Left lung (tissue), 4 donors: ENCODE measurements at regions not wholly inside any gene's neighbourhood (a gene's known extent, or its start where the extent isn't known, plus 50 kb on each side); places are given as distances from the start of the nearest gene placed in this dataset.

Experiments
- ATAC-seq: fragments of 200-7000 bp; cut with Tn5 transposase; one replicate; pipeline ENCODE4 v1.9.1; 2020; ENCODE audit warnings: moderate library complexity
- DNase-seq, 4 donors: peaks; one replicate each; pipeline ENCODE4 v3.0.0-alpha.2; 2013 to 2020
- H3K27ac ChIP-seq, 2 donors: fragments of 200-600 bp; sonication (generic) in 1 of 2; one replicate each; pipeline versions ENCODE4 v1.5.0 to v1.8.0; 2020 to 2021
- H3K27me3 ChIP-seq, 2 donors: fragments of 200-600 bp; sonication (generic) in 1 of 2; one replicate each; pipeline versions ENCODE4 v1.5.0 to v1.8.0; 2020 to 2021
- H3K36me3 ChIP-seq, 2 donors: fragments of 200-600 bp; sonication (generic) in 1 of 2; one replicate each; pipeline versions ENCODE4 v1.5.0 to v1.8.0; 2020 to 2021
- H3K4me1 ChIP-seq, 2 donors: fragments of 200-600 bp; one replicate each; pipeline ENCODE4 v1.8.0; 2021
- H3K4me3 ChIP-seq, 2 donors: fragments of 200-600 bp; sonication (generic) in 1 of 2; one replicate each; pipeline versions ENCODE4 v1.5.0 to v1.8.0; 2020 to 2021; ENCODE audit warnings: mild to moderate bottlenecking in 1 of 2
- H3K9me3 ChIP-seq, 2 donors: fragments of 200-600 bp; sonication (generic) in 1 of 2; one replicate each; pipeline versions ENCODE4 v1.5.0 to v1.8.0; 2020 to 2021
- intact Hi-C, 2 donors: fragments of 100-400 bp; cut with DNase I; formaldehyde crosslinking; loops; one replicate each; pipeline versions ENCODE4 v1.11.2 to v1.14.2; 2022
- TF ChIP-seq, protein P1 (sequence below), 2 donors: fragments of 200-600 bp; sonication (generic) in 1 of 2; IDR thresholded peaks; one replicate each; pipeline versions ENCODE4 v1.5.0 to v1.8.0; 2021; ENCODE audit warnings: antibody characterized with exemption in 2 of 2
- donor health status: DM: no; HTN: yes; CAD: no.
- donor health status: DM: no; HTN: no; CAD: no.

DNA sequence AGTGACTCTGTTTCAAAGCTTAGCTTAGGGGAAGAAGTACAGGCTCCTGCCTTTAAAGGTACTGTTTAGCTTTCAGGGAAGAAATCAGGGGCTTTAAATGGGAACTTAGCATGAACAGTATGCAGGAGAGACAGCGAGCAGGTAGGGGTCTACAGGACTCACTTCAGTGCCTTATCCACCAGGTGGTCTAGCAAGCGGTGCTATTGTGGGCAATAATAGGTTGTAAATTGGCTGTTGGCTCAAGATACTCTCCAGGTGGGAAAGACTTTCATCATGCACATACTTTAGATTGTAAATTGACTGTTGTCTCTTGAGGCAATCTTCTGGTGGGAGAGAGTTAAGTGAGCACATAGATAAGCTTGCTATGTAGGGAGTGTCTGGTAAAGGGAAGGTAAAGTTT, 358.6 kb upstream of the DLGAP1 start:
- H3K27ac ChIP-seq: no peak overlapping the region
- H3K4me3 ChIP-seq: no peak overlapping the region
- no peaks in the 10 kb centered on the region for H3K36me3 ChIP-seq
- H3K9me3 ChIP-seq: peaks cover 0 to 25% of the 10 kb centered on the region in 2 donors
- DNase-seq: no peak
- H3K4me1 ChIP-seq: no peaks in the 10 kb centered on the region
- TF ChIP-seq, protein P1, sequence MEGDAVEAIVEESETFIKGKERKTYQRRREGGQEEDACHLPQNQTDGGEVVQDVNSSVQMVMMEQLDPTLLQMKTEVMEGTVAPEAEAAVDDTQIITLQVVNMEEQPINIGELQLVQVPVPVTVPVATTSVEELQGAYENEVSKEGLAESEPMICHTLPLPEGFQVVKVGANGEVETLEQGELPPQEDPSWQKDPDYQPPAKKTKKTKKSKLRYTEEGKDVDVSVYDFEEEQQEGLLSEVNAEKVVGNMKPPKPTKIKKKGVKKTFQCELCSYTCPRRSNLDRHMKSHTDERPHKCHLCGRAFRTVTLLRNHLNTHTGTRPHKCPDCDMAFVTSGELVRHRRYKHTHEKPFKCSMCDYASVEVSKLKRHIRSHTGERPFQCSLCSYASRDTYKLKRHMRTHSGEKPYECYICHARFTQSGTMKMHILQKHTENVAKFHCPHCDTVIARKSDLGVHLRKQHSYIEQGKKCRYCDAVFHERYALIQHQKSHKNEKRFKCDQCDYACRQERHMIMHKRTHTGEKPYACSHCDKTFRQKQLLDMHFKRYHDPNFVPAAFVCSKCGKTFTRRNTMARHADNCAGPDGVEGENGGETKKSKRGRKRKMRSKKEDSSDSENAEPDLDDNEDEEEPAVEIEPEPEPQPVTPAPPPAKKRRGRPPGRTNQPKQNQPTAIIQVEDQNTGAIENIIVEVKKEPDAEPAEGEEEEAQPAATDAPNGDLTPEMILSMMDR (IDR thresholded peaks at IDR 0.05): no peak
- no peaks in the 10 kb centered on the region for H3K27me3 ChIP-seq
- intact Hi-C loops: no loop called here
- ATAC-seq: no peak

DNA sequence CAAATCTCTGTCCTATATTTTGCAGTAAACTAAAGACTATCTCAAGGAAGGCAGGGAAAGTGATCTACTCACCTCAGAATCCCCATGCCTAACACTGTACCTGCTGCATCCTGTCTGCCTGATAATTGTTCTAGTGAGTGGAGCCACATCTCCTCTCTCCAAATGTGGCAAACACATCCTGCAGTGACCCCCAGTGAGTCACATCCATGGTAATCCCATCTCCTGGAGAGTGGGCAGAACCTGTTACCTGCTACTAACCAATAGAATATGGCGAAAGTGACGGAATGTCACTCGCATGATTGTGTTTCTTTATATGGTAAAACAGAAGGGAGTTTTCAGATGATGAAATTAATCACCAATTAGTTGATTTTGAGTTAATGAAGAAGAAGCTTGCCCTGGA, 353.8 kb upstream of the DLGAP1 start:
- Histone ChIP-seq H3K27ac (no peak overlapping the region), H3K36me3 (no peaks in the 10 kb centered on the region), H3K27me3 (no peaks in the 10 kb centered on the region), H3K4me3 (no peak overlapping the region), H3K9me3 (peaks cover 0 to 5% of the 10 kb centered on the region in 2 donors), H3K4me1 (no peaks in the 10 kb centered on the region)
- DNase-seq (no peak), ATAC-seq (no peak)
- TF ChIP-seq, protein P1 (IDR thresholded peaks at IDR 0.05): no peak
- intact Hi-C loops: no loop called here

DNA sequence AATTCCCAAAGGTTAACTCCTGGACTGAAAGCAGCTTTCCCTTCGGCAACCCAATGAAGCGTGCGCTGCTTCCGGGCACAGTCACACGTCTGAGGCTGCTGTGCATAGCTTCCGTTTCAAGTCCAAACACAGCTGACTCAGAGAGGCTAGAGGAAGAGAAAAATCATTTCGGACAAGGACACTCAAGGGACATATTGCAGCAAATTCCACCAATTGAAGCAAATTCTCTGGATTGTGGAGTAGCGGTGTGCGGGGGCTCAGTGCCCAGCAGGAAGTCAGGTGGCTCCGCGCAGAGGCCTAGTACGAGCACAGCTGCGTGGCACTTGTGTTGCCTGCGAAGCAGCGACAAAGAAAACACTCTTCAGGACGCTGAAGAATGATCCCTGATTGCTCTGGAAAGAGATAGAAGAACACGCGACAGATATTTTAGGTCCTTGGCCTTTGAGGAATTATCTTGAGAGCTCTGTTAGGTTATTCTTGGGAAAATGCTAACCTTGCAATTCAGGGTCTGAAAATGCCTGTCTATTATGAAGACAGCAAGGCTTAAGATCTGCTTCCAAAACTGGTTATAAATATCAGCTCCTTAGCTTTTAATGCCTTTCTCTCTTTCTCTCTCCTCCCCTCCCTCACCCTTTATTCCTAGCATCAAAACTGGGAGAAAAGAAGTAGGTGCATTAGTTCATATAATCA, 352.6 kb upstream of the DLGAP1 start:
- H3K9me3 ChIP-seq: peaks cover 0 to 9% of the 10 kb centered on the region in 2 donors
- peak in 1 of 4 donors; percentile 55 for DNase-seq
- intact Hi-C loops: no loop called here
- H3K4me3 ChIP-seq: no peak overlapping the region
- no peak overlapping the region for H3K27ac ChIP-seq
- no peak for ATAC-seq
- TF ChIP-seq, protein P1 (IDR thresholded peaks at IDR 0.05): no peak
- H3K4me1 ChIP-seq: no peaks in the 10 kb centered on the region
- H3K27me3 ChIP-seq: no peaks in the 10 kb centered on the region
- H3K36me3 ChIP-seq: no peaks in the 10 kb centered on the region

DNA sequence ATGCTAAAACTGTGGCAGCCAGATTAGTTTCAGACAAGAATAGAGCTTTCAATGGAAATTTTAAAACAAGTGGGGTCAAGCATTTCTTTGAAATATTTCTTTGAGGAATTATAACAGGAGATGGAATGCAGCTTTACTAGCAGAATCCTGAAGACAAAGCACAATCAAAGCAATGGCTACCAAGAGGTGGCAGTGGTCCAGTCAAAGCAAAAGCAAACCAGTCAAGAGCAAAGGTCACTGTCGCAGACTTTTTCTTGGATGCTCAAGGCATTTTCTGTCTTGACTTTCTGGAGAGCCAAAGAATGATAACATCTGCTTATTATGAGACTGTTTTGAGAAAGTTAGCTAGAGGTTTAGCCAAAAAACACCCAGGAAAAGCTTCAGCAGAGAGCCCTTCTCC, 351.2 kb upstream of the DLGAP1 start:
- ATAC-seq: no peak
- intact Hi-C loops: no loop called here
- Histone ChIP-seq H3K27me3 (no peaks in the 10 kb centered on the region), H3K36me3 (no peaks in the 10 kb centered on the region), H3K27ac (no peak overlapping the region), H3K9me3 (peaks cover 0 to 15% of the 10 kb centered on the region in 2 donors), H3K4me3 (no peak overlapping the region), H3K4me1 (no peaks in the 10 kb centered on the region)
- TF ChIP-seq, protein P1 (IDR thresholded peaks at IDR 0.05): no peak
- DNase-seq: no peak

DNA sequence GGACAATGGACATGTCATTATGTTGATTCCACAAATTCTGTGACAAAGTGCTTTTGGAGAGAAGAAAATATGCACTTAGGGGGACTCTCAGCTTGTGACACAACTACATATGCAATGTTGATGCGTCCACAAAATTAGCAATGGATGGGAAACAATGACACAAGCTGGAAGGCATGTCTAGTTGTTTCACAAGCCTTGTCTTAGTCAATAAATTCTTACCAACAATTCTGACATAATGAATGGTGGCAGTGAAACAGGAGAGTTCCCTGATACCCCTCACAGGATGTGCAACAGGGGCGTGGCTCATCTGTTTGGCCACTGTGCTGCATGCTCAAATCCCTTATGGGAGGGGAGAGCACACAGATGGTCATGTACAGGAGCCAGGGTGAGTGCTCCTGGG, 347.2 kb upstream of the DLGAP1 start:
- H3K4me1 ChIP-seq: no peaks in the 10 kb centered on the region
- peaks cover 0 to 35% of the 10 kb centered on the region in 2 donors for H3K9me3 ChIP-seq
- intact Hi-C loops: no loop called here
- TF ChIP-seq, protein P1 (IDR thresholded peaks at IDR 0.05): no peak
- H3K27me3 ChIP-seq: no peaks in the 10 kb centered on the region
- H3K36me3 ChIP-seq: no peaks in the 10 kb centered on the region
- H3K27ac ChIP-seq: no peak overlapping the region
- DNase-seq (no peak), ATAC-seq (no peak)
- no peak overlapping the region for H3K4me3 ChIP-seq
